ENCODE measurements at regions not wholly inside any gene's neighbourhood (a gene's known extent, or its start where the extent isn't known, plus 50 kb on each side); places are given as distances from the start of the nearest gene placed in this dataset.

DNA sequence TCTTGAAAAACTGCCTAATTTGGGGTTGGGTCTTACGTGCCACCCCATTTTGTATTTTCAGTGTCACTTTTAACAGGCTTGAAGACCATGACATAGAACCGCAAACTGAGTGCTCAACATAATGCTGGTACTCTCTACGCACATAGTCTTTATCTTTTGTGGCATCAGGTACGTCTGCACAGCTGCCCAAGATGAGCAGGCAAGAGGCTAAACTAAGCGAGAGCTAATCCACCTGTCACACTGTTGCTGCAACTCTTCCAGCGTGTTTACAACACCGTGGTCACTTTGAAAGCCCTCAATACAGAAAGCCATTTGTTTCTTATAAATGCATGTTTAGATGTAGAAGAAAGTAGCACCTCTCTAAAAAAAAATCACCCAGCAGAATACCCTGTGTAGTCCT, 270.0 kb upstream of the TCF4 start:
- Histone ChIP-seq H3K27me3 (ENCODE audit: insufficient read depth, low read length) (no peaks in the 10 kb centered on the region), H3K4me3 (ENCODE audit: insufficient read depth, low read length) (peak overlapping the region; percentile 69), H3K9me3 (ENCODE audit: low read depth, low read length) (no peaks in the 10 kb centered on the region), H2AFZ (ENCODE audit: low read length) (no peak overlapping the region), H3K79me2 (ENCODE audit: insufficient read depth, low read length) (no peaks in the 10 kb centered on the region), H3K36me3 (ENCODE audit: insufficient read depth, low read length) (no peaks in the 10 kb centered on the region), H3K4me2 (ENCODE audit: insufficient read depth, low read length) (peak overlapping the region; percentile 90), H4K20me1 (ENCODE audit: insufficient read depth, low read length) (no peaks in the 10 kb centered on the region), H3K27ac (ENCODE audit: low read depth, low read length) (peak overlapping the region; percentile 69), H3K4me1 (ENCODE audit: insufficient read depth, low read length) (peaks cover 27% of the 10 kb centered on the region)
- TF ChIP-seq, protein P1, sequence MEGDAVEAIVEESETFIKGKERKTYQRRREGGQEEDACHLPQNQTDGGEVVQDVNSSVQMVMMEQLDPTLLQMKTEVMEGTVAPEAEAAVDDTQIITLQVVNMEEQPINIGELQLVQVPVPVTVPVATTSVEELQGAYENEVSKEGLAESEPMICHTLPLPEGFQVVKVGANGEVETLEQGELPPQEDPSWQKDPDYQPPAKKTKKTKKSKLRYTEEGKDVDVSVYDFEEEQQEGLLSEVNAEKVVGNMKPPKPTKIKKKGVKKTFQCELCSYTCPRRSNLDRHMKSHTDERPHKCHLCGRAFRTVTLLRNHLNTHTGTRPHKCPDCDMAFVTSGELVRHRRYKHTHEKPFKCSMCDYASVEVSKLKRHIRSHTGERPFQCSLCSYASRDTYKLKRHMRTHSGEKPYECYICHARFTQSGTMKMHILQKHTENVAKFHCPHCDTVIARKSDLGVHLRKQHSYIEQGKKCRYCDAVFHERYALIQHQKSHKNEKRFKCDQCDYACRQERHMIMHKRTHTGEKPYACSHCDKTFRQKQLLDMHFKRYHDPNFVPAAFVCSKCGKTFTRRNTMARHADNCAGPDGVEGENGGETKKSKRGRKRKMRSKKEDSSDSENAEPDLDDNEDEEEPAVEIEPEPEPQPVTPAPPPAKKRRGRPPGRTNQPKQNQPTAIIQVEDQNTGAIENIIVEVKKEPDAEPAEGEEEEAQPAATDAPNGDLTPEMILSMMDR (IDR thresholded peaks at IDR 0.05; ENCODE audit: extremely low read depth, low read depth, low read length), result no peak
- no peak for DNase-seq (ENCODE audit: insufficient read length, low spot score, missing footprints)

GRCh38 chr18:55857409-55857808, 269.4 kb upstream of the TCF4 start:
- TF ChIP-seq, protein P1 (IDR thresholded peaks at IDR 0.05; ENCODE audit: extremely low read depth, low read depth, low read length), result no peak
- Histone ChIP-seq H3K9me3 (ENCODE audit: low read depth, low read length) (no peaks in the 10 kb centered on the region), H3K27me3 (ENCODE audit: insufficient read depth, low read length) (no peaks in the 10 kb centered on the region), H3K4me2 (ENCODE audit: insufficient read depth, low read length) (no peak overlapping the region), H3K4me1 (ENCODE audit: insufficient read depth, low read length) (peaks cover 27% of the 10 kb centered on the region), H3K79me2 (ENCODE audit: insufficient read depth, low read length) (no peaks in the 10 kb centered on the region), H3K27ac (ENCODE audit: low read depth, low read length) (no peak overlapping the region), H3K36me3 (ENCODE audit: insufficient read depth, low read length) (no peaks in the 10 kb centered on the region), H3K4me3 (ENCODE audit: insufficient read depth, low read length) (no peak overlapping the region), H4K20me1 (ENCODE audit: insufficient read depth, low read length) (no peaks in the 10 kb centered on the region), H2AFZ (ENCODE audit: low read length) (no peak overlapping the region)
- no peak for DNase-seq (ENCODE audit: insufficient read length, low spot score, missing footprints)

DNA sequence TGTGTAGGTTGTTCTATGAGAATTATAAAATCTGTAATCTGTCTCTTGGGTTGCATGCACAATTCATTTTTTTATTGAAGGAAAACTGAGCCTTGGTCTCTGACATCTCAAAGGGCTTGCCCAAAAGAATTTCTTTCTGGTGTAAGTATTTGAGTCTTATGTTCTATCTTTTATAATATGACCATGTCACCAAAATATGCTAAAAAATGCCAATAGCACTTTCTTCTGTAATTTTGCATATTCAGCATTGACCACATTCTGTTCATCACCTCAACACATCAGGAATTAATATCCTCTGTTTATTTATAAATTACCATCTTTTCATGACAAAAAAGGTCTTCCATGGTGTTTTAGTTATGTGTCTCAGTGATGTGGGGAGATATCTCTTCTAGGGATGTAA, 268.7 kb upstream of the TCF4 start:
- Histone ChIP-seq H3K4me1 (ENCODE audit: insufficient read depth, low read length) (peaks cover 27% of the 10 kb centered on the region), H3K79me2 (ENCODE audit: insufficient read depth, low read length) (no peaks in the 10 kb centered on the region), H3K4me3 (ENCODE audit: insufficient read depth, low read length) (no peak overlapping the region), H3K36me3 (ENCODE audit: insufficient read depth, low read length) (no peaks in the 10 kb centered on the region), H2AFZ (ENCODE audit: low read length) (no peak overlapping the region), H3K27me3 (ENCODE audit: insufficient read depth, low read length) (no peaks in the 10 kb centered on the region), H3K27ac (ENCODE audit: low read depth, low read length) (no peak overlapping the region), H3K4me2 (ENCODE audit: insufficient read depth, low read length) (peak overlapping the region; percentile 4), H4K20me1 (ENCODE audit: insufficient read depth, low read length) (no peaks in the 10 kb centered on the region), H3K9me3 (ENCODE audit: low read depth, low read length) (no peaks in the 10 kb centered on the region)
- TF ChIP-seq, protein P1 (IDR thresholded peaks at IDR 0.05; ENCODE audit: extremely low read depth, low read depth, low read length), result no peak
- no peak for DNase-seq (ENCODE audit: insufficient read length, low spot score, missing footprints)

- Histone ChIP-seq H3K4me2 (ENCODE audit: insufficient read depth, low read length) (peak overlapping the region; percentile 4), H3K27ac (ENCODE audit: low read depth, low read length) (peak overlapping the region; percentile 23)
Measured at GRCh38 chr18:55856229-55856628, 268.2 kb upstream of the TCF4 start.

More at GRCh38 chr18:55856229-55856628, 268.2 kb upstream of the TCF4 start:
- TF ChIP-seq, protein P1 (IDR thresholded peaks at IDR 0.05; ENCODE audit: extremely low read depth, low read depth, low read length), result no peak
- no peak for DNase-seq (ENCODE audit: insufficient read length, low spot score, missing footprints)
- no peaks in the 10 kb centered on the region for H3K36me3 ChIP-seq (ENCODE audit: insufficient read depth, low read length)
- H3K9me3 ChIP-seq (ENCODE audit: low read depth, low read length), result no peaks in the 10 kb centered on the region
- H3K79me2 ChIP-seq (ENCODE audit: insufficient read depth, low read length), result no peaks in the 10 kb centered on the region
- H2AFZ ChIP-seq (ENCODE audit: low read length), result no peak overlapping the region
- no peaks in the 10 kb centered on the region for H4K20me1 ChIP-seq (ENCODE audit: insufficient read depth, low read length)
- H3K4me3 ChIP-seq (ENCODE audit: insufficient read depth, low read length), result no peak overlapping the region
- peaks cover 27% of the 10 kb centered on the region for H3K4me1 ChIP-seq (ENCODE audit: insufficient read depth, low read length)
- no peaks in the 10 kb centered on the region for H3K27me3 ChIP-seq (ENCODE audit: insufficient read depth, low read length)

Measured in osteoblast (primary cell).